B cell (primary cell): ENCODE measurements at regions not wholly inside any gene's neighbourhood (a gene's known extent, or its start where the extent isn't known, plus 50 kb on each side); places are given as distances from the start of the nearest gene placed in this dataset.

Experiments used
- ATAC-seq: fragments of 200-7000 bp; cut with Tn5 transposase; one replicate; pipeline ENCODE4 v1.10.0; 2021; ENCODE audit warnings: low read depth, mild to moderate bottlenecking, moderate number of reproducible peaks, moderate library complexity
- CTCF ChIA-PET: fragments of 350-600 bp; sonication (Branson Sonifier 250); formaldehyde crosslinking; loops from one replicate; lab custom pipeline; 2021; ENCODE audit warnings: antibody characterized with exemption, inconsistent platforms; lab: Charles Lee
- POLR2A ChIA-PET: fragments of 350-600 bp; sonication (Branson Sonifier 250); formaldehyde crosslinking; loops from one replicate; lab custom pipeline; 2021; ENCODE audit warnings: antibody characterized with exemption; lab: Charles Lee
- DNase-seq: peaks from one replicate; pipeline ENCODE4 v3.0.0; 2013
- H2AFZ ChIP-seq: 2 replicates; pipeline ENCODE4 v1.6.1; 2012; ENCODE audit warnings: mild to moderate bottlenecking, low read depth, low read length; ENCODE audit not compliant: insufficient read depth, poor library complexity, severe bottlenecking
- H3K27ac ChIP-seq, 2 donors: 1 replicate in 1 of 2; 2 replicates in 1 of 2; pipeline ENCODE4 v1.5.1; 2012 to 2013; ENCODE audit warnings: low read length in 2 of 2, mild to moderate bottlenecking in 2 of 2, moderate library complexity in 1 of 2
- H3K27me3 ChIP-seq, 4 experiments: fragments of 200-600 bp in 1 of 4; sonication (generic) in 1 of 4; replicated peaks in 1 of 4; 1 replicate in 2 of 4; 2 replicates in 2 of 4; pipeline versions ENCODE4 v1.6.1 to v1.7.0; 2013 to 2016; ENCODE audit warnings: low read length in 3 of 4, mild to moderate bottlenecking in 2 of 4, mixed read lengths in 1 of 4, moderate library complexity in 1 of 4; ENCODE audit not compliant: insufficient read depth in 4 of 4, control insufficient read depth in 3 of 4; ENCODE audit errors: control extremely low read depth in 1 of 4
- H3K36me3 ChIP-seq, 2 experiments: replicated peaks in 1 of 2; 1 replicate in 1 of 2; 2 replicates in 1 of 2; pipeline versions ENCODE4 v1.6.1 to v1.7.1; 2013; ENCODE audit warnings: low read length in 1 of 2; ENCODE audit not compliant: insufficient read depth in 2 of 2, control insufficient read depth in 1 of 2; ENCODE audit errors: control extremely low read depth in 1 of 2, extremely low read depth in 1 of 2
- H3K4me1 ChIP-seq, 2 donors: fragments of 200-600 bp in 1 of 2; sonication (generic) in 1 of 2; 1 replicate in 1 of 2; 2 replicates in 1 of 2; pipeline versions ENCODE4 v1.5.1 to v1.6.1; 2013 to 2017; ENCODE audit warnings: low read length in 2 of 2; ENCODE audit not compliant: control insufficient read depth in 2 of 2, insufficient read depth in 2 of 2
- H3K4me2 ChIP-seq: replicated peaks from 2 replicates; pipeline ENCODE3; 2012; ENCODE audit warnings: mild to moderate bottlenecking, low read depth, low read length; ENCODE audit not compliant: poor library complexity, severe bottlenecking
- H3K4me3 ChIP-seq, 5 experiments: fragments of 200-600 bp in 1 of 5; sonication (generic) in 1 of 5; 1 replicate in 3 of 5; 2 replicates in 2 of 5; pipeline versions ENCODE4 v1.5.1 to v1.7.0; 2011 to 2016; ENCODE audit warnings: low read length in 4 of 5, mild to moderate bottlenecking in 4 of 5, low read depth in 2 of 5, control low read depth in 1 of 5, moderate library complexity in 1 of 5; ENCODE audit not compliant: insufficient read depth in 1 of 5; ENCODE audit errors: control extremely low read depth in 1 of 5, extremely low read depth in 1 of 5
- H3K79me2 ChIP-seq: fragments of 200-600 bp; sonication (generic); one replicate; pipeline ENCODE4 v1.6.0; 2016; ENCODE audit warnings: low read length; ENCODE audit not compliant: control insufficient read depth, insufficient read depth
- H3K9ac ChIP-seq: fragments of 200-600 bp; sonication (generic); 2 replicates; pipeline ENCODE4 v1.6.1; 2017; ENCODE audit warnings: mild to moderate bottlenecking, low read length, moderate library complexity
- H3K9me3 ChIP-seq, 3 donors: one replicate each; pipeline versions ENCODE4 v1.6.1 to v1.7.1; 2013; ENCODE audit warnings: low read length in 2 of 3; ENCODE audit not compliant: control insufficient read depth in 2 of 3, insufficient read depth in 1 of 3; ENCODE audit errors: control extremely low read depth in 1 of 3
- H4K20me1 ChIP-seq: 2 replicates; pipeline ENCODE4 v1.6.0; 2012; ENCODE audit warnings: mild to moderate bottlenecking, low read length; ENCODE audit not compliant: insufficient read depth, control insufficient read depth, poor library complexity, severe bottlenecking
- H3K27ac Mint-ChIP-seq: one replicate; pipeline ENCODE4 v1.8.0; 2021; ENCODE audit warnings: mixed read lengths
- H3K27me3 Mint-ChIP-seq: one replicate; pipeline ENCODE4 v1.8.0; 2021; ENCODE audit warnings: mixed read lengths
- H3K4me1 Mint-ChIP-seq: one replicate; pipeline ENCODE4 v1.8.0; 2021; ENCODE audit warnings: mixed read lengths
- H3K4me3 Mint-ChIP-seq: one replicate; pipeline ENCODE4 v1.8.0; 2021; ENCODE audit warnings: mixed read lengths
- H3K9me3 Mint-ChIP-seq: one replicate; pipeline ENCODE4 v1.8.0; 2022; ENCODE audit warnings: mixed read lengths; ENCODE audit not compliant: insufficient read depth
- CTCF ChIP-seq: fragments of 200-600 bp; IDR thresholded peaks from one replicate; pipeline ENCODE4 v1.8.0; 2022; ENCODE audit warnings: antibody characterized with exemption, mild to moderate bottlenecking
- EZH2 ChIP-seq: IDR thresholded peaks from 2 replicates; pipeline ENCODE4 v1.6.1; 2012; ENCODE audit warnings: borderline replicate concordance, low read depth, mild to moderate bottlenecking, moderate library complexity, low read length; ENCODE audit not compliant: insufficient read depth, poor library complexity, severe bottlenecking
- WGBS: methylation state at CpG from one replicate; pipeline ENCODE4 v1.1.5; 2013; ENCODE audit warnings: missing lambda C conversion rate; ENCODE audit not compliant: insufficient coverage; 5-methylcytosine and 5-hydroxymethylcytosine counted together
- intact Hi-C: fragments of 100-400 bp; cut with micrococcal nuclease; formaldehyde crosslinking; loops from one replicate; pipeline ENCODE4 v1.10.0; 2022

- intact Hi-C loops = no loop called here
- DNase-seq (no peak), ATAC-seq (no peak)
- H3K27me3 Mint-ChIP-seq = no peaks in the 10 kb centered on the region
- peaks cover 13 to 23% of the 10 kb centered on the region in 2 donors for H3K4me1 ChIP-seq
- H3K4me2 ChIP-seq = no peak overlapping the region
- CTCF ChIA-PET = interaction anchor here (1.7 kb wide), 1 partner anchor 374 kb away, joined by 3 read pairs; no protein-coding TSS in a partner anchor
- H3K79me2 ChIP-seq = no peaks in the 10 kb centered on the region
- peaks cover 19% of the 10 kb centered on the region for H3K4me1 Mint-ChIP-seq
- no peak overlapping the region for H3K27ac ChIP-seq
- no peaks in the 10 kb centered on the region for H4K20me1 ChIP-seq
- no peaks in the 10 kb centered on the region for H3K36me3 ChIP-seq
- no peak overlapping the region for H3K9ac ChIP-seq
- H3K27me3 ChIP-seq = no peaks in the 10 kb centered on the region
- POLR2A ChIA-PET = no interaction called here
- TF ChIP-seq EZH2 (no peak), CTCF (no peak)
- 96% methylated on average over 4 of the region's 6 CpGs for WGBS
- no peak overlapping the region for H2AFZ ChIP-seq
- no peak overlapping the region for H3K27ac Mint-ChIP-seq
- H3K4me3 Mint-ChIP-seq = no peak overlapping the region
- H3K9me3 ChIP-seq = peaks cover 0 to 15% (median 5%) of the 10 kb centered on the region in 3 donors
- H3K4me3 ChIP-seq = no peak overlapping the region
- H3K9me3 Mint-ChIP-seq = peaks cover 8% of the 10 kb centered on the region
Measured at GRCh38 chr20:16216914-16217230, 356.4 kb downstream of the KIF16B start.

GRCh38 chr20:16216227-16216913, 356.9 kb downstream of the KIF16B start:
- TF ChIP-seq EZH2 = no peak
- TF ChIP-seq CTCF = no peak
- no peak overlapping the region for H3K4me3 ChIP-seq
- H3K27me3 ChIP-seq = no peaks in the 10 kb centered on the region
- POLR2A ChIA-PET = no interaction called here
- H3K9me3 Mint-ChIP-seq = peaks cover 8% of the 10 kb centered on the region
- no peak overlapping the region for H3K27ac ChIP-seq
- no peak overlapping the region for H3K4me3 Mint-ChIP-seq
- peaks cover 14 to 23% of the 10 kb centered on the region in 2 donors for H3K4me1 ChIP-seq
- H3K79me2 ChIP-seq = no peaks in the 10 kb centered on the region
- intact Hi-C loops = no loop called here
- DNase-seq = no peak
- WGBS = 95% methylated on average over 3 of the region's 10 CpGs
- no peak overlapping the region for H3K4me2 ChIP-seq
- H4K20me1 ChIP-seq = no peaks in the 10 kb centered on the region
- no peak overlapping the region for H3K27ac Mint-ChIP-seq
- no peaks in the 10 kb centered on the region for H3K36me3 ChIP-seq
- CTCF ChIA-PET = interaction anchor here (0.7 to 1.7 kb wide), 2 partner anchors 33 to 373 kb away, joined by 3 read pairs; no protein-coding TSS in a partner anchor
- no peak overlapping the region for H3K9ac ChIP-seq
- no peak for ATAC-seq
- no peak overlapping the region for H2AFZ ChIP-seq
- H3K4me1 Mint-ChIP-seq = peaks cover 22% of the 10 kb centered on the region
- H3K9me3 ChIP-seq = peaks cover 0 to 15% (median 5%) of the 10 kb centered on the region in 3 donors
- H3K27me3 Mint-ChIP-seq = no peaks in the 10 kb centered on the region
